Hematopoietic multipotent progenitor cell treated with erythropoietin and hydrocortisone succinate and interleukin-3 and kit ligand, for 8 days (in vitro differentiated cells): ENCODE measurements at regions not wholly inside any gene's neighbourhood (a gene's known extent, or its start where the extent isn't known, plus 50 kb on each side); places are given as distances from the start of the nearest gene placed in this dataset.

Source experiments
- DNase-seq: peaks from one replicate; pipeline ENCODE4 v3.0.0-alpha.2; 2015

DNA sequence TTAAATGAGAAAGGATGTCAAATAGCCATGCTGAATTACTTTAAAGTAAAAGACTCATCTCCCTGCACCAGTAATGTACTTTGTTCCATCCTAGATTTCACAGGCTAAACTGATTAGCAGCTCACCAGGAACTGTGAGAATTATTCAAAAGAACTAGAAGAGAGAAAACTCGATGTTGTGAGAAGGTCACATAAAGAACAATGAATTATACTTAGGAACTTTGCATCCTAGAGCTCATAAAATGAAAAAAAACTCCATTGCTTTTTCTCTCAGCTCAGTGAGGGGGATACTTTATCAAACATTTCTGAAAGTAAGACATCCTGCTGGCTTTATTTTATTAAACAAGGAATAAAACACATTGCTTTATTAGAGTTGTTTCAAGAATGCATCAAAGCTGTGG lies 278.5 kb downstream of the MRPL39 start:
- no peak for DNase-seq

DNA sequence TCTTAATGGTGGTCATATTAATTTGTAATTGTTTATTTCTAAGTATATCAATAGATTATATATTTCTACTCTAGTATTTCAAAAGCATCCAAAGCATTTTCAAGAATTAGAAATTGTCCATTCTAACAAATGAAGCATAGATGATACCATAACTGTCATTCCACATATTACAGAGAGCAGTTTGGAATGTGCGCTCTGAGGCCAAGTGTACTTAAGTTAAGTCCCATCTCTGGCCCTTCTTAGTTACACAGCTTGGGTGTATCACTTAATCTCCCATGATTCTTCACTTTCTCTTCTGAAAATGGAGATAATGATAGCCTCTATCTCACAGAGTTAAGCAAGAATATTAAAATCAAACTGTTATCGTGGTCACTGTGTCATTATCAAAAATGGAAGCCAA lies 281.1 kb downstream of the MRPL39 start:
- no peak for DNase-seq

DNA sequence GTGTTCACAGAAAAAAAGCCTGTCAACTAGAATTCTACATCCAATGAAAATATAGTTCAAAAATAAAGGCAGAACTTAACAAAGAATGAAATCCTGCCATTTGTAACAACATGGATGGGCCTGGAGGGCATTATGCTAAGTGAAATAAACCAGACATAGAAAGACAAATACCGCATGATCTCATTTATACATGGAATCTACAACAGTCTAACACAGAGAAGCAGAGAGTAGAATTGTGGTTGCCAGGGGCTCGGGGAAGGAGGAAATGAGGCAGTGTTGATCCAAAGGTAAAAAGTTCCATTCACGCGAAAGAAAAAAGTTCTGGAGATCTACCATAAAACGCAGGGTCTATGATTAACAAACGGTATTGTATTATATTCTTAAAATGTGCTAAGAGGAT lies 282.6 kb downstream of the MRPL39 start:
- no peak for DNase-seq

DNA sequence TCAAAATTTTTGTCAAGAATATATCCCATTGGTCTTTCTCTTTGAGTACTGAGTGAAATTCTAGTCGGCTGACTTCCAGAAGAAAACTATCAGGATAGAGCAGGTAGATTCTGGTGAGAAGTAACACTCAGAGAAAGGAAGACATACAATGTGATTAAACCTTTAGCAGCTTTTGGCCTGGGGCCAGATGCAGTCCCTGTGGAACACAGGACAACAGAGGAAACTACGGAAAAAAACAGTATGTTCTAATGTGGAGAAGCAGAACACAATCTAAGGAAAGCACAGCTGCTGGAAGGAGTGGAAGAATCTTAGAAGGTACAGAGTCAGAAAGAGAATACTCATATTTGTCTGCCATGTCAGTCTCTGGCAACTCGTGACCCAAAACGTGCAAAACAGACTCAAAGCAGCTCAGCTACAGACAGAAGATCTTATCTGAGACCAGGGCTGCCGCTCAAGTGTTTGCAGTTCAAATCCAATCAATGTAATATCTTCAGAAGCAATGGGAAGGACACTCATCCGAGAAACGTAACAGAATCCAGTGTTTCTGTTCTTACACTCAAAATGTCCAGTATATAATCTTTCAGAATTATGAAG lies 283.8 kb downstream of the MRPL39 start:
- DNase-seq, result no peak

DNA sequence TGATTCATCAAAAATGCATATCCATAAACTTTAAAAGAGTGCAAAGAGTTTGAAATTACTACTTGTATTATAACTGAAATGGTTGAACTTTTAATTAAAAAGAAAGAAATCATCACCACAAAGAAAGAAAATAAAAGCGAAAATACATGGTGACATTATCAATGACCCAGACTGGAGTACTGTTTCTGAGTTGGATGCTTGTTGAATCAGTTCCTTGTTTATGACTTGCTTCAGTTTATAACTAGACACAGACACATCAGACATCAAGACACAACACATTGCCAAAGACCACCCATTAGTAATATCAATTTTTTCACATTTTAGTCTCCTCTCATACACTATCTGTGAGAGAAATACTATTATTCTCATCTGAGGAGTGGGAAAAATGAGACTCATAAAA lies 293.0 kb downstream of the MRPL39 start:
- DNase-seq, result no peak

DNA sequence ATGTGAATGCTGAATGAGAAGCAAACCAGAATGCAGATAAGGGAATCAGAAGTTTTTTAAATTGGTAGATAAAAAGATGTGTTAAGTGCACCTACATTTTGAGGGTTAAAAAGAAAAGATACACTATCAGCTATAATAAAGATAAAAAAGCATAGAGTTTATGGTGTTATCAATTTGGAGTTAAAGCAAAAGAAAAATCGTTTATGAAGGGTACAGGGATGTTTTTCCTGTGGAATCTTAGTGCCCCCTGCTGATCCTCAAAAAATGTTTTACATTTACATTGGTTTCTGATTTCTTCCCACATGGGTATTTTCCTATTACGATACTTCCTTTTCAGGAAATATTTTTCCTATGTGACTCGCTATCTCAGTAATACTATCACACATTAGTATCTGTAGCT lies 293.5 kb downstream of the MRPL39 start:
- DNase-seq, result no peak

DNA sequence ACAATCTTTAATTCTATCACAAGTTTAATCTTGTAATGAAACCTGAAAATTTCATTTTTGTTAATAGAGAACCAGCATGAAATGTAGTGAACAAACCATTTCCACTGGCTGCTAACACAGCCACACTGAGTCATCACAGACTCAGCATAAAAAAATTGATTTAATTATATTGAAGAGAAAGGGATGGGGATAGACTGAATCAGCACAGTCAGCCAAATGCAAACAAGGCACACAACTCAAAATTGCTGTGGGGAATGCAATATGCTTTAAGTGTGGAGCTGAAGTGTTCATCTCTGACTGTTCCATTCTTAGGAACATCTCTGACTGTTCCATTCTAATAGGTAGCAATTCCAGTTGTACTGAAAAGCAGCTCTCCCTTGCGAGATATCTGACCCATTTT lies 299.8 kb downstream of the MRPL39 start:
- DNase-seq, result no peak

DNA sequence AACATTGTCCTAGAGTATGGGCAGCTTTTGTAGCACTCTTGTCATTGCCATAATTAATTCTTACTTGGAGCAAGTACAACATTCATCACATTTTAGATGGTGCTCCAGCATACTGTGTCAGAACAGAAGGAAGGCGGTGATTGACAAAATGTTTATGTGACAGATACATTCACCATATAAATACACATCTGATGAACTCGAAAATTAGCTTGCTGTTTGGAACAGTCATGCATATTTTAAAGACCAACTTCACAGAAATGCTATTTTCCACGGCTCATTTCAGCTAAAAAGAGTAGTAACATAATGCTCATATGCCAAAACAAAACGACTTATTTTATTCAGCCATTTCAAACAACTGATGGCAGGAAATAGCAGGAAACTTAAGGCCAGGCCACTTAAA lies 302.7 kb downstream of the MRPL39 start:
- no peak for DNase-seq

DNA sequence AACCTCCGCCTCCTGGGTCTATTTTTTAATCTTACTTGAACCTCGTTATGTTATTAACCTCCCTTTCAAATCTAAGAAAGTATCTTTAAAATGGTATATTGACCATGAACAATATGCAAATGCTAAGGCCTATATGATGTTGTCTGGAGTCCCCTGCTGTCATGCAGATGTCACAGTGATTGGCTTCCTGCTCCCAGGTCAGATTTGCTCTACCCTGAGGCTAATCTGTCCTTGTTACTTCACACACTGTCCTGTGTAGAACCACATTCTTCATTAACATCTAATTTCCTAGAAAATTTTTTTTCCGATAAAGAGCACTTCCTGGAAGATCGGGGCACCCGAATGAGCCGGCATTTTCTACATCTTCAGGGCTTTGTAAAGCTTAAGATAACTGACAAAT lies 306.6 kb downstream of the MRPL39 start:
- DNase-seq, result no peak

DNA sequence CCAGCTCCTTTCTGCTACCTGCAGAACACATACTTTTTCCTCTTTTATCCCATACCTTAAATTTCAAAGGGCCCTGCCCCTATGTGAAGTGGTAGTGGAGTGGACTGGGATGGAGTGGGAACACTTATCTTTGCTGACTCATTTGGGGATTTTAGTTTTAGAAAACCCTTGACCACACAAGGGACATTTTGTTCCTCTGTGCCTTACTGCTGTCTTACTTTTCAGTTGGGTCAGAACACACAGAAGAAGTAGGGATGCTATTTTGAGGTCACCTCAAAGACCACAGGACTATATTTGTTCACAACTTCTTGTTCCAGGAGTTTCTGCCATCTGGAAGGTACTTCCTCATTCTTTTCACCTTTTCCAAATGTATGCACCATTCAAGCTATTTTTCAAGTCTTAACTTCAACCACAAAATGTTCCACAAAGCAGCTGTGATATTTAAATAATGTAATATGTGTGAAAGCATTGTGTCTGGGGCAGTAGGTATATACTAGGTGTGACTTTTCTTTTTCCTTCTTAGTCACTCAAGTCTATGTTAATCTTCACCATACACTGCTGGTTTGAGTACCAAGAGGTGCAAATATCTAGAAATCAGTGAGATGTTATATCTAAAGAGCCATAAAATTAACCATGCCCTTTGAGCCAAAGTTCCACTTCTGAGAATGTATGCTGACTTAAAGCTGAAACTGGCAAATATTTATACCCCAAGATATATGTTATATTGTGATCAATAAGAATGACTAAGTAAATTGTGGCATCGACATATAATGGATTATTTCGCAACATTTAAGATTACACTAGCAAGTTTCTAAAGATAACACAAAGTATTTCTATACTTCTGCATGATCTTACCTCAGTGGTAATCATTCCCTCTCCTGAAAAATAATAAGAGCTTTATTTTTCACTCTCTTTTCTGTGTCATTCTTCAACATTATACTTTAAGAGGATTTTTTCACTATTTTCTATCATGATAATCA lies 308.5 kb downstream of the MRPL39 start:
- DNase-seq, result no peak

DNA sequence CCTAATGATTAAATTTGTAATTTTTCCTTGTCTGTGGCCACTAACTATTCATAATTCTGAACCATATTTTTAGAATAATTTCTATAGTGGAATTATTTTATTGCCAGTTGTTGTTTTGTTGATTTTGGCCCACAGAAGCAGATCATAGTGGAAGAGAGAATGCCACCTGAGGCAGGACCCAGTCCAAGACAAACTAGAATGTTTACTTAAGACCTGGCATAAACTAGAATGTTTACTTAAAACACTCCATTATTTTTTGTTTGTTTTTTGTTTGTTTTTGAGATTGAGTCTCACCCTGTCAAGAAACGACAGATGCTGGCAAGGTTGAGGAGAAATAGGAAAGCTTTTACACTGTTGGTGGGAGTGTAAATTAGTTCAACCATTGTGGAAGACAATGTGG lies 310.2 kb downstream of the MRPL39 start:
- DNase-seq, result no peak

DNA sequence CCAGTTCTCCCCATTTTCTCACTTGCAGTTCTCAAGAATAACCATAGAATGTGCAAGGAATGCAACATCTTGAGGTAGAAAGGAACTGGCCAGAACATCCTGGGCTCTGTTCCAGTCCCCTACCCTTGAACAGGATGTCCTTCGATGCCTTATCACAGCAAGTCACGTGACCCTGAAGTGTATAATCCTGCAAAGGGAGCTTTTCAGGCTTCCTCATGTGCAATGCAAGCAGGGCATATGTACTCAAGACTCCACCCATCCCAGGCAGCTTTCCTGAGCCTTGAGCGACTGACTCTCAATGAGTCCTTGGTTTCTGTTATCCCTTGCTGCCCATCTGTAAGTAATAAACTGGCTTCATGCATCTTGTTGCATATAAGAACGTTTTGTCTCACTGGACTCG lies 311.0 kb downstream of the MRPL39 start:
- DNase-seq, result no peak

DNA sequence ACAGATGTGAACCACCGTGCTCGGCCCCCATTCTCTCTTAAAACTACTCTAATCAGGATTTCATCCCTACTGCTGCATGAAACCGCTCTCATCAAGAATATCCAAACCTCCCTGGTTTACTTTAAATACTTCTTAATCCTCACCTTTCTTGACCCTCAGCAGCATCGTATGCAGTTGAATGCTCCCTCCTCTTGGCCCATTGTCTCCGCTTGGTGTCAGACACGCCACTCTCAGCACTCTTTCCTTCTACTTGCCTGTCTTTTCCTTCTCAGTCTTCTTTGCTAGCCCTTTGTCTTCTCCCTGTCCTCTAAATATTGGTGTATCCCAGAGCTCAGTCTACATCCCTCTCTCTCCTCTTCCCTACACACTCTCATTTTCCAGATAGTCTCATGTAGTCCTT lies 314.9 kb downstream of the MRPL39 start:
- no peak for DNase-seq

DNA sequence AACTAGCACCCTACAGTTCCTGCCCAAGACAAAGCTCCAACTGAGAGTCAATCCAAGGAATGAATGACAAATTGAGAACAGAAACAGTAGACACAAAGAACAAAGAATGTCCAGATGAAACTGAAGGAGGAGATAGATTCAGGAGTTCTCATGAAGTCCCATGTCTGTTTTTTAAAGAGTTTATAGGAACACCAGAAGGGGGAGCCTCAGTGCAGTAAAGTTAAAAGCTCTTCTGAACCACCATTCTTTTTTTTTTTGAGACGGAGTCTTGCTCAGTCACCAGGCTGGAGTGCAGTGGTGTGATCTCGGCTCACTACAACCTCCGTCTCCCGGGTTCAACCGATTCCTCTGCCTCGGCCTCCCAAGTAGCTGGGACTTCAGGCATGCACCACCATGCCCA lies 323.6 kb downstream of the MRPL39 start:
- DNase-seq, result peak; percentile 19

DNA sequence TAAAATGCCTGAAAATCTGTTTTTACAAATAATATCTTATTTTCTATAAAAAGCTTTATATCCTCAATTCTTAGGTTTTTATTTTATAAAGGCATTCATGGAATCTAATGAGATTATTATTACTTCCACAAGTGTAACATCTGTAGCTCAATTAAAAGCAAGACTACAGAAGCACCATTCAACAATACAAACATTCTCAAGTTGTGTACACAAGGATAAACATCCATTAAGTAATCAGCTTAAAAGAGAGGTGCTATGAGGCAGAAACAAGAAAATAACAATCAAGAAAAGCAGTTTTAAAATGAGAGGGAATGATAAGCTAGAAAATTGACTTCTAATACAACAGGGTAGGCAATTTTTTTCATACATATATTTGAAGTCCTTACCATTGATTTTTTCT lies 326.1 kb downstream of the MRPL39 start:
- DNase-seq, result no peak

DNA sequence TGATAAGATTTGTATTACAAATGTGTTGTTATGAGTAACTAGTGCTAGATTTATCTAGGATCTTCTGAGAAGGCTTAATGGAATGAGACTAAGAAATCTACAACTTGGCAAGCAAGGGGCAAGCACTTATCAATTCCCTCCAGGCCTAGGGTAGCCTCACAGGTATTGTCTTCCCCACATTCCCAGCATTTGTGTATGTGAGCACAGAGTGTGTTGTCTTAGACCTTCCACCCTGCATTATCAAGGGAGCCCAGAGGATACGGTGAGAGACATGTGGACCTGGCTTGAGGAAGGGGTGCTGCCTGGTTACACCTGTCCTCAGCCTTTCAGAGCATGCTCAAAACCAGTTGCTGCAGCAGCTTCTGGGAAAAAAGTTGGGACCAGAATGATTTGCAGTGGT lies 327.2 kb downstream of the MRPL39 start:
- no peak for DNase-seq

DNA sequence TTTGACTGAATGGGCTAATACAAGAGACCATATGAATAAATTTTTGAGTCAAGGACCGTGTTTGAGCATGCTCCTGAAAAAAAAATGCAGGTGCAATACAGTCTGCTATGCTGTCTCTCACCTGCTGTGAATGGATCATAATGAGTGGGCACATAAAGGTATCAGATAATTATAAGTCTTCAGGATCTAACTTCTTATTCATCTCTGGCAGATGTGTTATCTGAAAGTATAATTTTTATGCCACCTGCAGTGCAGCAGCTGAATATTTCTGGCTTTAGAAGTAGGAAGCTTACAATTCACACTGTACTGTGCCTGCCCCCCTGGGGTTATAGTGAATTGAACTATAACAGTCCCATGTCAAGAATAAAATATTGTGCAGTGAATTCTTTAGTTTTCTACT lies 333.3 kb downstream of the MRPL39 start:
- DNase-seq, result no peak

DNA sequence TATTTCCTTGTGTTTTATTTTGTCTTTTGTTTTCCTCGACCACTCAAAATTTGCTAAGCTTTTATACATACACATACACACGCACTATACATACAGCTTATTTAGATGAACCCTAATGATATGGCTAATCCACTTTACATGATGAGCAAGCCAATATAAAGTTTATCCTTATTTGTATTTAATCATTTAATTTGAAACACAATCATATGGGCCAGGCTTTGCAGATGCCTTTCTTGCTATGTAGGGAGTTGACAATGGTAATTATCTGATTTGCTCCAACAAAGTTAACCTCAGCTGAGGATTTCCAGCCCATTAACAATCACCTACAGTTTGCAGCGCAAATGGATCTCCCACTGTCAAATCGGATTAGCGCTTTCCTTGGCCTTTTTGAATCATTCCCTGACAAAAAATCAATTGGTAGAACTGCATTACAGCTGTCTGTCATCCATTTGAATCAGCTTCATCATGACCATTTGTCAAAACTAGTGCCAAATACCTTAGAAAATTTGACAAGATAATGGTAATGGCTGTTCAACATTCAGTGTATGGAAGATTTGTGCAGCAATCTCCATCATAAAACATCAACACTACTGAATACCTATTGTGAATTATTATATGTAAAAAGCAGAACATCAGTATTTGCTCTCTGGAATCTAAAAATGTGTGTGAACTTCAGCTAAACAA lies 352.6 kb downstream of the MRPL39 start:
- DNase-seq, result no peak

DNA sequence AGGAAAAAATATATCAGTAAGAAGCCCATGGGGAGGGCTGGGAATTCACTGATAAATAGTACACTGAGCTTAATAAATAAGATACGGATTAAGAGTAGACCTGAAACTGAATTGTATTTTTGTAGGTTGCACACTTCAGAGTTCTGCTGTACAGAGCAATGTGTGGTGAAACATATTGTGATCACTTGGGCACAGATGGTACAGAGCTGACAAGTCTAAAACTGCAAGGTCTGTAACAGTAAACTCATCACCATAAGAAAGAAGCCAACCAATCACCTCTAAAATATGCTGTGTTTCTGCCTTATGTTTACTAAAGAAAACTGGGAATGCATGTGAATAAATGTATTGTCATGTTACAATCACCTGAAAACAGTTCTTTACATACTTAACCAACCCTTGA lies 360.7 kb downstream of the MRPL39 start:
- DNase-seq, result no peak

DNA sequence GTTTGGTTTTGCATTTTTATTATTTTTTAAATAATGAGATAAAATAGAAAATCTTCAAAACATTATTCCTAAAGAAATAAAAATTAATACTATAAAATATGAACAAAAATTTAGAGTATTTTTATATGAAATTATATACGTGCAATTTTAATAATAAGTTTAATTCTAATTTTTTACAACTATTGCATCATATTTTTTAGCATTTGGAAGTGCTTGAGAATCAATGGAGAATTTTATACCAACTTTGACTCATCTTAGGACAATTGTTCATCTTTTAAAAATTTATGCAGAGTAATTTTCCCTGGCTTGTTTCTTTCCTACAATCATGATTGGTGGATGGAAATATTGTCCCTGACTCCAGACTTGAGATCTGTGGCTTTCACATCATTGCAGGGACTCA lies 362.5 kb downstream of the MRPL39 start:
- no peak for DNase-seq

DNA sequence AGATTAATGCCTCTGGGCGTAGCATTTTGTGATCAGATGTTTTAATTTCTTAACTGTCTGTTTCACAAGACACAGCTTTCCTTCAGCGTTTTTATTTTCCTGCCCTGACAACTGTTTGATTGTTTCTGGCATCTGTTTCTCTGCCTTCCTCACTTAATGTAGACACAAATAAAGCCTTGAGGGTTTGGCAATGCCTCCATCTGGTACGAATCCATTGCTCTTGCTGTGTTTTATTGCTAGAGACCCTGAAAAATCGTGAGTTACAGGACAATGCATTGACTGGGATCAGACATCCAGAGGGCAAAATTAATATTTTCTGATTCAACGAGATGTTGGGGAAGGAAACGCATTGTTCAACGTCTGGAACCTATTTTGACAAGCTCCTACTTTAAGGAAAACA lies 363.5 kb downstream of the MRPL39 start:
- no peak for DNase-seq

DNA sequence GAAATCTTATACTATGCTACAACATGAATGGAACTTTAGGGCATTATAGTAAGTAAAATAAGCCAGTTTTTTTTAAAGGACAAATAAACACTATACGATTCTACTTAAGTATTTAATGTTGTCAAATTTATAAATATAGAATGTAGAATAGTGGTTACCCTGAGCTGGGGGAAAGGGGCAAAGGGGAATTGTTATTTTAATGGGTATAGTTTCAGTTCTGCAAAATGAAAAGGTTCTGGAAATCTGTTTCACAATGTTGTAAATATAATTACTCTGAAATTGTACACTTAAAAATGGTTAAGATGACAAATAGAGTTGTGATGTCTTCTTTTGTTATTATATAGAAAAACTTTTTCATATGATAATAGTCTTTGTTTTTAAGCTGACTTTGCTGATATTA lies 366.3 kb downstream of the MRPL39 start:
- no peak for DNase-seq

DNA sequence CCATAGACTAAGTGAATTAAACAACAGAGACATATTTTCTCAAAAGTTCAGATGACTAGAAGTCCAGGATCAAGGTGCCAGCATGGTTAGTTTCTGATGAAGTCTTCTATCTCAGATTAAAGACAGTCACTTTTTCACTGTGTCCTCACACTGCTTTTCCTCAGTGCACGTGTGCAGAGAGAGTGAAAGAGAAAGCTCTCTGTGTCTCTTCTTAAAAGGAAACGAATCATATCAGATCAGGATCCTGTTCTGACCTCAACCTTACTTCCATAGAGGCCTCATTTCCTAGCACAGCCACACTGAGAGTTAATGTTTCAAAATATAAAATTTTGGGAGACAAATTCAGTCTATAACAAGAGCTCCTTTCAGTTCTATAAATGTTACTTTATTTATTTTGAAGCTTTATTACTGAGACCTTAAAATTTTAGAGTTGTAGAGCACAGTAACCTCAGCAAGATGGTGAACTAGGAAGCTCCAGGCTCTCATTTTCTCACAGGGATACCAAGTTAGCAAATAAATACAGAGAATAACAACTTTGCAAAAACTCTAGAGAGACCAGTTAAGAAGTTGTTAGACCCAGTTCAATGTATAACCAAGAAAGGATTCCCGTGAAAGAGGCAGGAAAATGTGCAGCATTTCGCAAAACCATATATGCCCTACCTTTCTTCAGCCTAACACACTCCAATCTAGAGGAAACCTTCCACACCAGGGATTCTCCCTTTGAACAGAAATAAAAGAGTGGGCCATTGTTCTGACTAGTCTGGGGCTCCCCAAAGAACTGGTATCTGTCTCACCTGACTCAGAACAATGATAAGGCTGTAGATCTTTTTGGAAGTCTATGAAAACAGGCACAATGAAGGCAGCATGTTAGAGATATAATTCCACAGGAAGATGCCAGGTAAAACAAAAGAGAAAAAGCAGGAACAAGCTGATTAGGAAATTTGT lies 372.2 kb downstream of the MRPL39 start:
- no peak for DNase-seq
